IPS-15b (cell line): ENCODE measurements at regions not wholly inside any gene's neighbourhood (a gene's known extent, or its start where the extent isn't known, plus 50 kb on each side); places are given as distances from the start of the nearest gene placed in this dataset.

Experiments
- H3K27me3 ChIP-seq: one replicate; pipeline ENCODE4 v1.6.1; 2013; ENCODE audit warnings: low read length; ENCODE audit not compliant: control insufficient read depth, insufficient read depth
- H3K36me3 ChIP-seq: one replicate; pipeline ENCODE4 v1.6.1; 2013; ENCODE audit warnings: low read length; ENCODE audit not compliant: control insufficient read depth, insufficient read depth
- H3K4me1 ChIP-seq: one replicate; pipeline ENCODE4 v1.6.1; 2013; ENCODE audit warnings: mild to moderate bottlenecking, low read length; ENCODE audit not compliant: control insufficient read depth, insufficient read depth
- H3K4me3 ChIP-seq: one replicate; pipeline ENCODE4 v1.5.1; 2013; ENCODE audit warnings: low read depth, low read length
- H3K9ac ChIP-seq: one replicate; pipeline ENCODE4 v1.6.1; 2013; ENCODE audit warnings: low read depth, mild to moderate bottlenecking, low read length
- H3K9me3 ChIP-seq: one replicate; pipeline ENCODE4 v1.6.1; 2013; ENCODE audit warnings: mild to moderate bottlenecking, low read length; ENCODE audit not compliant: control insufficient read depth, insufficient read depth

DNA sequence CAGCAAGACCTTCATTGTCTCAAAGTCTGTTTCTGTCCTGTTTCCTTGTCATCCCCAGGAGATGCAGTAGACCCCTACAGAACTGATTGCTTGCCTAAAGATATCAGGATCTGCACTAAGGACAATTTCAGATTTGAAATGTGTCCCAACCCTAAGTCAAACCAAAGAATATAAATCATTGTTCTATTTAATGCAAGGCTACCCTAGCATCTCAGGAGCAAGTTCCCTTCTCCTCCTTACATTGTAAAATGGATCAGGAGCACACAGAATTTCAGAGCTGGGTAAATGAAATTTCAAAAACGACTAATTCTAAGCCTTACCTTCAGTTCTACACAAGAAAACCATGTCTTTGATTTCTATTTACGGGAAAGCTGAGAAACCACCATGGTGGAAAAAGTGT is 360.9 kb upstream of the KCNH8 start:
- Histone ChIP-seq H3K36me3 (no peaks in the 10 kb centered on the region), H3K9me3 (no peaks in the 10 kb centered on the region), H3K27me3 (no peaks in the 10 kb centered on the region), H3K9ac (no peak overlapping the region), H3K4me3 (no peak overlapping the region), H3K4me1 (no peaks in the 10 kb centered on the region)

DNA sequence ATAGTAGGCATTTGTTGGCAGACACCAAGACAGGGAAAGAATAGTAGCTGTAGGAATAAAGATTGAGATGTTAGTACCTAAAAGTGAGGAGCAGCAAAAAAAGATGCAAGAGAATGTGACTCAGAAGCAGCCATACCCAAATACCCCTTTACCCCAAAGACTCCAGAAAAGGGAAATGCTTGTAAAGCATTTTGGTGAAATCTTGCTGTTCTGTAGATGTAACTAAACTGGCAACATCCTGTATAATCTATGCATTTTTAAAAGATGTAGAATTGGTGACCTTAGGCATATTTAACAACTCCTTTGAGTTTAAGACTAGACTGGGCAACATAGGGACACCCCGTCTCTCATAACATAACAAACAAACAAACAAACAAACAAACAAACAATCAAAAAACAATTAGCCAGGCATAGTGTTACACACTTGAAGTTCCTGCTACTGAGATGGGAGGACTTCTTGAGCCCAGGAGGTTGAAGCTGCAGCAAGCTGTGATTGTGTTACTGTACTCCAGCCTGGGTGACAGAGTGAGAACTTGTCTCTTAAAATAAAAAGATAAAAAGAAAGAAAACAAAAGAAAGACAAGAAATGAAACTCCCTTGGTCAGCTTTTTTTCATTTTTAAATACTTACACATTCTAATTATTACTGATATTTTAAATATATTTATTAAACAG is 361.5 kb upstream of the KCNH8 start:
- H3K36me3 ChIP-seq, result no peaks in the 10 kb centered on the region
- no peak overlapping the region for H3K9ac ChIP-seq
- H3K4me3 ChIP-seq, result no peak overlapping the region
- no peaks in the 10 kb centered on the region for H3K9me3 ChIP-seq
- no peaks in the 10 kb centered on the region for H3K4me1 ChIP-seq
- H3K27me3 ChIP-seq, result no peaks in the 10 kb centered on the region

- H3K4me1 ChIP-seq, result no peaks in the 10 kb centered on the region
- no peaks in the 10 kb centered on the region for H3K9me3 ChIP-seq
- H3K36me3 ChIP-seq, result no peaks in the 10 kb centered on the region
- H3K4me3 ChIP-seq, result no peak overlapping the region
- no peak overlapping the region for H3K9ac ChIP-seq
- H3K27me3 ChIP-seq, result no peaks in the 10 kb centered on the region
Observed at GRCh38 chr3:18782191-18782590, 357.1 kb upstream of the SATB1 start.

GRCh38 chr3:18780959-18781358 is 355.8 kb upstream of the SATB1 start:
- Histone ChIP-seq H3K4me1 (no peaks in the 10 kb centered on the region), H3K9ac (no peak overlapping the region), H3K36me3 (no peaks in the 10 kb centered on the region), H3K4me3 (no peak overlapping the region), H3K9me3 (no peaks in the 10 kb centered on the region), H3K27me3 (no peaks in the 10 kb centered on the region)

GRCh38 chr3:18779704-18780103 is 354.6 kb upstream of the SATB1 start:
- no peaks in the 10 kb centered on the region for H3K36me3 ChIP-seq

DNA sequence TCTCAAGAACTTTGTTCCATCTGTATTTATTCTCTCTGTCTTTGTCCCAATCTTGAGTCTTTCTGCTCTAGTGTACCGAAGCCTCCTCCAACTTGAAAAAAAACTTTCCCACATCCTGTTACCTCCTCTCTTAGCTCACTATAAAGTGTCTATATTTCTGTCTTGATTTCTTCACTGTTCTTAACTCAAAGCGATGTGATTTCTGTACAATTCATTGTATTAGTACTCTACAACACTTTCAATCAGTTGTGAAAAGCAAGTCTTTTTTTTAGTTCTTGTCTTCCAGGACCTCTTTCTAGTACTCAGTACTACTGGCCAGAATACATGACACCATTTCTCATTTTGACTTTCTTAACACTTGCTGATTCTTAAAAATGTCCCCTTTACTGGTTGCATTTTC is 353.5 kb upstream of the SATB1 start:
- Histone ChIP-seq H3K36me3 (no peaks in the 10 kb centered on the region), H3K9me3 (no peaks in the 10 kb centered on the region), H3K9ac (no peak overlapping the region), H3K27me3 (no peaks in the 10 kb centered on the region), H3K4me3 (no peak overlapping the region), H3K4me1 (no peaks in the 10 kb centered on the region)

More at GRCh38 chr3:18779704-18780103, 354.6 kb upstream of the SATB1 start:
- Histone ChIP-seq H3K9ac (no peak overlapping the region), H3K4me3 (no peak overlapping the region), H3K4me1 (no peaks in the 10 kb centered on the region), H3K9me3 (no peaks in the 10 kb centered on the region), H3K27me3 (no peaks in the 10 kb centered on the region)

DNA sequence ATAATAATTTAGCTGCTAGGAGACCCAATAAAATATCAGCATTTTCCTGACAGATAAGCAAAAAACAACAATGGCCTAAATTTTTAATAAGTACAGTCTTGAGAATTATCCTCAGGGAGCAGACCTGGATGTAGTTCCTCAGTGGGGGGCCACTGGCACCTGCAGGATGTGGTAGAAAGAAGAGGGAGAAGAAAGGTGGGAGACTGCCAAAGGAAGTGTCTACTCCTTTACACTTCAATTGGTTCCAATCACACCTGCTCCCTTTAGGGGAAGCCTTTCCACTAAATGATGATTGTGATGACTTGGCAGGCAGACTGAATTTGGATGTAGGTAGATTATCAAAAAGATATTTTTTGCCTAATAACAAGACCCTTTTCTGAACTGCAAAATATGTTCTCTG is 353.0 kb upstream of the SATB1 start:
- Histone ChIP-seq H3K9me3 (no peaks in the 10 kb centered on the region), H3K4me1 (no peaks in the 10 kb centered on the region), H3K27me3 (no peaks in the 10 kb centered on the region), H3K36me3 (no peaks in the 10 kb centered on the region), H3K4me3 (no peak overlapping the region), H3K9ac (no peak overlapping the region)

DNA sequence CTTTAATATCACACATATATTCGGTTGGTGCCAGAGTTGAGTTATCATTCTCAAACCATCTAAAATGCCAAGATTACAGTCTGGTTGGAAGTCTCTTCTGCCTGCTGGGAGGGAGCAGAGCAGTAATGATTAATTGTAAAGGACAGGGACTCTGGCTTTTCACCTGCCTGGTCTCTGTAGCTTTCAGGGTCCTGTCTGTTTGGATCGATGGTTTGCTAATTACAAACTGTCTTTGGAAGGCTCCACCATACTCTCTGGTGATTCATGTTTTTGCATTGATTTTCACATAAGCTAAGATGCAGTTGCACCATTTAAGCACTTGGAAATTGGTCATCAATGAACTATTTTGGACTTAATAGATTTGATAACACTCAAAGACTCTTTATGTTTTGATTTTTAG is 350.4 kb upstream of the SATB1 start:
- H3K9ac ChIP-seq, result no peak overlapping the region
- H3K4me3 ChIP-seq, result no peak overlapping the region
- H3K27me3 ChIP-seq, result no peaks in the 10 kb centered on the region
- H3K36me3 ChIP-seq, result no peaks in the 10 kb centered on the region
- no peaks in the 10 kb centered on the region for H3K4me1 ChIP-seq
- H3K9me3 ChIP-seq, result no peaks in the 10 kb centered on the region

GRCh38 chr3:18774319-18775088 is 349.4 kb upstream of the SATB1 start:
- Histone ChIP-seq H3K4me3 (no peak overlapping the region), H3K27me3 (no peaks in the 10 kb centered on the region), H3K9ac (no peak overlapping the region), H3K4me1 (no peaks in the 10 kb centered on the region), H3K36me3 (no peaks in the 10 kb centered on the region), H3K9me3 (no peaks in the 10 kb centered on the region)

GRCh38 chr3:18772699-18773305 is 347.7 kb upstream of the SATB1 start:
- no peaks in the 10 kb centered on the region for H3K4me1 ChIP-seq
- no peak overlapping the region for H3K4me3 ChIP-seq
- H3K9ac ChIP-seq, result no peak overlapping the region
- no peaks in the 10 kb centered on the region for H3K27me3 ChIP-seq
- no peaks in the 10 kb centered on the region for H3K36me3 ChIP-seq
- no peaks in the 10 kb centered on the region for H3K9me3 ChIP-seq

GRCh38 chr3:18771931-18772330 is 346.8 kb upstream of the SATB1 start:
- Histone ChIP-seq H3K4me3 (no peak overlapping the region), H3K9me3 (no peaks in the 10 kb centered on the region), H3K9ac (no peak overlapping the region), H3K36me3 (no peaks in the 10 kb centered on the region), H3K27me3 (no peaks in the 10 kb centered on the region), H3K4me1 (no peaks in the 10 kb centered on the region)

GRCh38 chr3:18770800-18771199 is 345.7 kb upstream of the SATB1 start:
- H3K36me3 ChIP-seq, result no peaks in the 10 kb centered on the region
- H3K27me3 ChIP-seq, result no peaks in the 10 kb centered on the region
- no peaks in the 10 kb centered on the region for H3K4me1 ChIP-seq
- no peak overlapping the region for H3K9ac ChIP-seq
- H3K4me3 ChIP-seq, result no peak overlapping the region
- H3K9me3 ChIP-seq, result no peaks in the 10 kb centered on the region
